Heart left ventricle (tissue), 13 donors: ENCODE measurements at regions not wholly inside any gene's neighbourhood (a gene's known extent, or its start where the extent isn't known, plus 50 kb on each side); places are given as distances from the start of the nearest gene placed in this dataset.
"Not testable (repeated sequence)": the region's sequence is repeated elsewhere in the genome, so short reads cannot be mapped to it uniquely, and the experiment has no call there.

Experiments
- CTCF ChIP-seq, 12 donors: fragments of 200-600 bp; sonication (generic) in 4 of 12; IDR thresholded peaks; one replicate each; pipeline versions ENCODE4 v1.5.0 to v1.8.0; 2018 to 2022; ENCODE audit warnings: antibody characterized with exemption in 12 of 12, mild to moderate bottlenecking in 5 of 12
- POLR2A ChIP-seq, 2 donors: fragments of 450-650 bp; IDR thresholded peaks; one replicate each; pipeline ENCODE4 v1.6.1; 2017; ENCODE audit warnings: antibody characterized with exemption in 2 of 2, mild to moderate bottlenecking in 2 of 2, moderate library complexity in 2 of 2
- donor health status: ischemic (EF 13 %, LVEDD 7.1; RV severe dilation, severe dysfunction).
- donor health status: DM: no; HTN: yes; CAD: no.
- donor health status: DM: no; HTN: no; CAD: no.
- donor health status: ischemic (EF 25% LVEDD 6.9; RV normal size, moderate dysfunction).
- donor health status: ischemic (EF 25% LVEDD 5.7; RV mildly dilated, moderate dysfunction).
- donor health status: ischemic (EF 35%, LVEDD 5.7; RV mildly dilated, moderate dysfunction).
- donor health status: nonischemic (EF 11% LVEDD 7.7; RV severe dilation, severe dysfunction).
- donor health status: DM: yes; HTN: yes; CAD: no.
- donor health status: PGD.
- donor health status: ischemic (EF 29% LVEDD 5.4; RV normal size, mild dysfunction).
- donor health status: nonischemic (EF 23%, LVEDD 6.1; RV moderate dilation, normal function).

GRCh38 chr11:49346627-49347026 lies 138.2 kb upstream of the FOLH1 start:
- TF ChIP-seq POLR2A, CTCF (IDR thresholded peaks at IDR 0.05): not testable (repeated sequence)
